ENCODE measurements at regions not wholly inside any gene's neighbourhood (a gene's known extent, or its start where the extent isn't known, plus 50 kb on each side); places are given as distances from the start of the nearest gene placed in this dataset.

- Histone ChIP-seq H3K79me2 (ENCODE audit: insufficient read depth, low read length) (no peaks in the 10 kb centered on the region), H3K4me2 (ENCODE audit: low read depth, low read length) (no peak overlapping the region), H3K9ac (ENCODE audit: insufficient read depth, low read depth, low read length) (no peak overlapping the region), H2AFZ (ENCODE audit: low read length) (no peak overlapping the region), H3K4me3 (replicated peaks in 1 of 3; ENCODE audit: insufficient read depth in 1 of 3, low read depth in 2 of 3, low read length in 3 of 3) (no peak overlapping the region), H3K4me1 (ENCODE audit: insufficient read depth, low read length) (no peaks in the 10 kb centered on the region), H3K9me3 (ENCODE audit: low read length) (no peaks in the 10 kb centered on the region), H3K36me3 (replicated peaks in 1 of 2; ENCODE audit: control insufficient read depth in 1 of 2, insufficient read depth in 2 of 2, low read length in 2 of 2) (no peaks in the 10 kb centered on the region), H3K27me3 (ENCODE audit: control insufficient read depth in 1 of 2, insufficient read depth in 2 of 2, low read length in 2 of 2) (no peaks in the 10 kb centered on the region), H4K20me1 (ENCODE audit: insufficient read depth, low read length) (no peaks in the 10 kb centered on the region), H3K27ac (ENCODE audit: extremely low read length, insufficient read depth, low read length) (no peak overlapping the region)
- ChIA-PET POLR2A (no interaction called here), CTCF (ENCODE audit: low intra/inter-chr PET ratio, low total read pairs) (no interaction called here)
- no TSS peak for BruUV-seq (replicated peaks)
- 4% methylated on average over 2 of the region's 2 CpGs for WGBS (ENCODE audit: low lambda C conversion rate)
- TF ChIP-seq STAG1 (CRISPR knock-in tag; IDR thresholded peaks at IDR 0.05) (no peak), SALL2 (CRISPR knock-in tag; IDR thresholded peaks at IDR 0.05) (no peak), MATR3 (CRISPR knock-in tag; IDR thresholded peaks at IDR 0.05) (no peak), ZNF563 (CRISPR knock-in tag; IDR thresholded peaks at IDR 0.05) (no peak), PTBP1 (IDR thresholded peaks at IDR 0.05; ENCODE audit: low read depth, low read length, poor library complexity, severe bottlenecking) (no peak), PHF21A (CRISPR knock-in tag; IDR thresholded peaks at IDR 0.05) (no peak), ZKSCAN8 (CRISPR knock-in tag; IDR thresholded peaks at IDR 0.05; ENCODE audit: borderline replicate concordance) (no peak), ZNF432 (CRISPR knock-in tag; IDR thresholded peaks at IDR 0.05; ENCODE audit: borderline replicate concordance) (no peak), ZNF431 (CRISPR knock-in tag; IDR thresholded peaks at IDR 0.05; ENCODE audit: borderline replicate concordance, low read depth) (no peak), HMG20A (CRISPR knock-in tag; IDR thresholded peaks at IDR 0.05; ENCODE audit: borderline replicate concordance) (no peak), GZF1 (CRISPR knock-in tag; IDR thresholded peaks at IDR 0.05) (no peak), LCORL (IDR thresholded peaks at IDR 0.05) (no peak), LCORL (CRISPR knock-in tag; IDR thresholded peaks at IDR 0.05) (no peak), GTF3A (CRISPR knock-in tag; conservative IDR thresholded peaks at IDR 0.05) (no peak), ZNF777 (CRISPR knock-in tag; IDR thresholded peaks at IDR 0.05) (no peak), ZNF251 (CRISPR knock-in tag; IDR thresholded peaks at IDR 0.05) (no peak), ZNF83 (CRISPR knock-in tag; IDR thresholded peaks at IDR 0.05; ENCODE audit: borderline replicate concordance) (no peak), ZNF550 (CRISPR knock-in tag; IDR thresholded peaks at IDR 0.05; ENCODE audit: borderline replicate concordance) (no peak), RAD51 (IDR thresholded peaks at IDR 0.05; ENCODE audit: borderline replicate concordance) (no peak), REPIN1 (CRISPR knock-in tag; IDR thresholded peaks at IDR 0.05; ENCODE audit: borderline replicate concordance, low read depth) (no peak)
- TF ChIP-seq, protein P1, sequence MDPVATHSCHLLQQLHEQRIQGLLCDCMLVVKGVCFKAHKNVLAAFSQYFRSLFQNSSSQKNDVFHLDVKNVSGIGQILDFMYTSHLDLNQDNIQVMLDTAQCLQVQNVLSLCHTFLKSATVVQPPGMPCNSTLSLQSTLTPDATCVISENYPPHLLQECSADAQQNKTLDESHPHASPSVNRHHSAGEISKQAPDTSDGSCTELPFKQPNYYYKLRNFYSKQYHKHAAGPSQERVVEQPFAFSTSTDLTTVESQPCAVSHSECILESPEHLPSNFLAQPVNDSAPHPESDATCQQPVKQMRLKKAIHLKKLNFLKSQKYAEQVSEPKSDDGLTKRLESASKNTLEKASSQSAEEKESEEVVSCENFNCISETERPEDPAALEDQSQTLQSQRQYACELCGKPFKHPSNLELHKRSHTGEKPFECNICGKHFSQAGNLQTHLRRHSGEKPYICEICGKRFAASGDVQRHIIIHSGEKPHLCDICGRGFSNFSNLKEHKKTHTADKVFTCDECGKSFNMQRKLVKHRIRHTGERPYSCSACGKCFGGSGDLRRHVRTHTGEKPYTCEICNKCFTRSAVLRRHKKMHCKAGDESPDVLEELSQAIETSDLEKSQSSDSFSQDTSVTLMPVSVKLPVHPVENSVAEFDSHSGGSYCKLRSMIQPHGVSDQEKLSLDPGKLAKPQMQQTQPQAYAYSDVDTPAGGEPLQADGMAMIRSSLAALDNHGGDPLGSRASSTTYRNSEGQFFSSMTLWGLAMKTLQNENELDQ (CRISPR knock-in tag; IDR thresholded peaks at IDR 0.05; ENCODE audit: borderline replicate concordance): no peak
- in situ Hi-C loops (cut with HindIII; ENCODE audit: extremely low pct_ligation_motif_present, low pct_unique_long_range_greater_than_20kb): no loop called here
- ATAC-seq (no peak), FAIRE-seq (no peak), DNase-seq (ENCODE audit: low spot score) (no peak)
- intact Hi-C loops (cut with micrococcal nuclease; ENCODE audit: unreplicated experiment): no loop called here
These were observed 159.8 kb upstream of the RADX start for GRCh38 chrX:106451933-106452332.

Data from HepG2 (cell line).